IgD-negative memory B cell (primary cell): ENCODE measurements at regions not wholly inside any gene's neighbourhood (a gene's known extent, or its start where the extent isn't known, plus 50 kb on each side); places are given as distances from the start of the nearest gene placed in this dataset.

Experiments
- H3K27ac Mint-ChIP-seq, 3 donors: one replicate each; pipeline ENCODE4 v1.8.0; 2020 to 2022; ENCODE audit warnings: mild to moderate bottlenecking in 3 of 3, mixed read lengths in 3 of 3, moderate library complexity in 1 of 3
- H3K27me3 Mint-ChIP-seq: one replicate; pipeline ENCODE4 v1.8.0; 2021; ENCODE audit warnings: mixed read lengths
- H3K36me3 Mint-ChIP-seq: one replicate; pipeline ENCODE4 v1.8.0; 2020; ENCODE audit warnings: mild to moderate bottlenecking, mixed read lengths
- H3K4me1 Mint-ChIP-seq, 3 donors: one replicate each; pipeline ENCODE4 v1.8.0; 2020 to 2022; ENCODE audit warnings: mixed read lengths in 3 of 3, mild to moderate bottlenecking in 1 of 3
- H3K4me3 Mint-ChIP-seq, 4 donors: one replicate each; pipeline ENCODE4 v1.8.0; 2020 to 2022; ENCODE audit warnings: mild to moderate bottlenecking in 4 of 4, mixed read lengths in 4 of 4, moderate library complexity in 3 of 4
- H3K9me3 Mint-ChIP-seq, 3 donors: one replicate each; pipeline ENCODE4 v1.8.0; 2020 to 2021; ENCODE audit warnings: mixed read lengths in 3 of 3, mild to moderate bottlenecking in 1 of 3

DNA sequence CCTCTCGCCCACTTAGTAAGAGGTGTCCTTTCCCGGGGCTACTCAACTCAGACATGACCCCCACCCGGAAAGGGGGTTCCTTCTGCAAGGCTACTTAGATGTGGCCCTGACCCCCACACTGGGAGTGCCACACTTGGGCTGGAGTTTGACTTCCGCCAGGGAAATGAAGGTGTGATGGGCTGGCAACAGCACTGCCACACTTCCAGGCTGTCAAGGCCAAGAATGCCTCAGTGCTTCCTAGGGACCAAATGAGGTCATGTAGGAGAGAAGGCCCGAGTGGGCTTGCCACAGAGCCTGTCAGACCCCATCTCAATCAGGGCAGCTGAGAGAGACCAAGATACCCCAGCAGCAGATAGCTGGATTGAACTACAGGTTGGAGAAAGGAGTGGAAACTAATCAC is 55.5 kb downstream of the DRD1 start:
- Mint-ChIP-seq H3K27ac (no peak overlapping the region), H3K9me3 (peaks cover 0 to 6% (median 6%) of the 10 kb centered on the region in 3 donors), H3K4me1 (peaks cover 0 to 2% (median 0%) of the 10 kb centered on the region in 3 donors), H3K36me3 (no peaks in the 10 kb centered on the region), H3K27me3 (peaks cover 2% of the 10 kb centered on the region), H3K4me3 (no peak overlapping the region)

DNA sequence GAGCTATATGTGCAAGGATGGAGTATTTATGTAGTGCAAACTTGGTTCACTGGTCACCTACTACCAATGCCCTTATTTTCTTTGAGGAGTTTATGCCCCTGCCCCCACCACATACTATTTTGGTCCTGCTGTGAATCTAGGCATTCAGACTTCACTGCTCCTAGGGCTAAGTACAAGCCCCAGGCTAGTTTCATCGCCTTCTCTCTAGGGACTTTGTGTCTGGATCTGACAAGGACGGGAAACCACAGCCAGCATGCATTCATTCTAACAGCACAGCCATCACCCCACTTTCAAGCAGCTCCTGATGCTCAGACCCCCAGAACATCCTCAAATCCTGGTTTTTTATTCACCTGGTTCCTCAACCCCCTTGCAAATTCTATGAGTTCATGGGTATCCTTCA is 56.8 kb downstream of the DRD1 start:
- H3K36me3 Mint-ChIP-seq, result no peaks in the 10 kb centered on the region
- H3K27ac Mint-ChIP-seq, result no peak overlapping the region
- H3K27me3 Mint-ChIP-seq, result peaks cover 2% of the 10 kb centered on the region
- no peak overlapping the region for H3K4me3 Mint-ChIP-seq
- H3K9me3 Mint-ChIP-seq, result peaks cover 0 to 8% (median 6%) of the 10 kb centered on the region in 3 donors
- H3K4me1 Mint-ChIP-seq, result peaks cover 0 to 4% (median 0%) of the 10 kb centered on the region in 3 donors

GRCh38 chr5:175386526-175386925 is 57.5 kb downstream of the DRD1 start:
- Mint-ChIP-seq H3K27ac (no peak overlapping the region), H3K27me3 (peaks cover 2% of the 10 kb centered on the region), H3K4me3 (no peak overlapping the region), H3K4me1 (peaks cover 0 to 4% (median 0%) of the 10 kb centered on the region in 3 donors), H3K9me3 (peaks cover 0 to 8% (median 6%) of the 10 kb centered on the region in 3 donors), H3K36me3 (no peaks in the 10 kb centered on the region)

DNA sequence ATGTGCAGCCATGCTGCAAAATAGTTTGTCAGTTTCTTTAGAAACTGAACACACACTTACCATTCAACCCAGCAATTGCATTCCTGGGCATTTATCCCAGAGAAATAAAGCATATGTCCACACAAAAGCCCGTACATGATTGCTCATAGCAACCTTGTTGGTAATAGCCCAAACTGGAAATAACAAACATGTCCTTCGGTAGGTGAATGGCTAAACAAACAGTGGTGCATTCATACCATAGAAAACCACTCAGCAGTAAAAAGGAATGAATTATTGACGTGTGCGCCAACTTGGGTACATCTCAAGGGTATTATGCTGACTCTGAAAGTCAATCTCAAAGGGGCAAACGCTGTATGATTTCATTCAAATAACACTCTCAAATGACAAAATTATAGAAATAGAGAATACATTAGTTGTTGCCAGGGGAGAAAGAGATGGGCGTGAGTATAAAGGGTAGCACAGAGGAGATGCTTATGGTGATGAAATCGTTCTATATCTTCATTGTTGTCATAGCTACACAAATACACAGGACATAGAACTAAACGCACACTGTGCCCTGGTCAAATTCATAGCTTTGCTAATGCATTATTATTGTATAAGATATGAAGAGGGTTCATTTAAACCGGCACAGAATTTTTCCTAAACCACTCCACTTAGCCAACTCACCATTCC is 58.2 kb downstream of the DRD1 start:
- H3K27ac Mint-ChIP-seq, result no peak overlapping the region
- H3K27me3 Mint-ChIP-seq, result peaks cover 2% of the 10 kb centered on the region
- peaks cover 0 to 8% (median 6%) of the 10 kb centered on the region in 3 donors for H3K9me3 Mint-ChIP-seq
- H3K4me1 Mint-ChIP-seq, result peaks cover 0 to 5% (median 0%) of the 10 kb centered on the region in 3 donors
- no peak overlapping the region for H3K4me3 Mint-ChIP-seq
- no peaks in the 10 kb centered on the region for H3K36me3 Mint-ChIP-seq

DNA sequence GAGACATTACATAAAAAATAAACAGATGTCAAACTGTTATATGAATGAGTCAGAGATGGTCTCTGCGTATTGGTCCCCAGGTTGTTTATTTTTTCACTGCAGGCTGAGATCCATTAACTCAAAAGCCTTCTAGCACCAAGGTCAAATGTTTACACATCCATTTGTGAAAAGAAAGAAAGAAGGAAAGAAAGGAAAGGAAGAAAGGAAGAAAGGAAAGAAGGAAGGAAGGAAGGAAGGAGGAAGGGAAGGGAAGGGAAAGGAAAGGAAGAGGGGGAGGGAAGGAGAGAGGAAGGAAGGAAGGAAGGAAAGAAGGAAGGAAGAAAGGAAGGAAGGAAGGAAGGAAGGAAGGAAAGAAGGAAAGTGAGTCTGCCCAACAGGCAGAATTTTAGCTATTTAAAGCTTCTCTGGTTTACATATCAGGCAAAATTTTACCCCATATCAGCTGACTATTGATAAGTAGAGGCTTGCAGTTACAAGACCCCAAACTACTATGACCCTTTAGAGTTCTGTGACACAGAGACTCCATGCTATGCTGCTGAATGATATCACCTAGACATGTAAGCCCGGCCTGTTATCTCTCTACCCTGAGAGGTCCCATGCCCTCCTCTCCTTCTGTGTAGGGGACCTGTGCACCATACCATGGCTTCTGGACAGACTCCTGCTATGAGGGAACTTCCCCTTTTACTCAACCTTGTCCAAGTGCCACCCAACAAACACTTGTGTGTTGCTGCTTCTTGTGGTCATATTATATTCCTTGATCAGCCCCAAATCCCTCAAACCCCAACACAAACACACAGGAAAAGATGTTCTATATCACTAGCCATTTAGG is 59.0 kb downstream of the DRD1 start:
- Mint-ChIP-seq H3K27me3 (peaks cover 2% of the 10 kb centered on the region), H3K4me1 (peaks cover 0 to 5% (median 0%) of the 10 kb centered on the region in 3 donors), H3K4me3 (no peak overlapping the region), H3K9me3 (peaks cover 0 to 8% (median 6%) of the 10 kb centered on the region in 3 donors), H3K36me3 (no peaks in the 10 kb centered on the region), H3K27ac (no peak overlapping the region)

DNA sequence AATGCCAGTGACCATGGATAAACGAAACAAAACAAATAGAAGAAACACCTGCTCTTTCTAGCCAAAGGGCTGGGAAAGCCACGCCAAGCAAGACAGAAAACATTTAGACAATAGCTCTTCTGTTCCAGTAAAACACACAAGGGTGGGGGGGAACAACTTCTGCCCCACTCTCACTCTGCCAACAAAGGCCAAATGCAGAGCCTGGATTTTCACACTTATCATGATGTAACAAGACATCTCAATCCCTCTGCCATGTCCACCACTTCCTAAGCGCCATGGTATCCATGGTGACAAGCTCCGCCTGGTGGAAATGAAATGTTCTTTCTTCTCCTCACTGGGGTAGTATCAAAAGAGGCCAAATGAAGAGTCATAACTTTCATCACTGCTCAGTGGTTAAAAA is 60.6 kb downstream of the DRD1 start:
- Mint-ChIP-seq H3K27ac (no peak overlapping the region), H3K9me3 (peaks cover 0 to 8% (median 8%) of the 10 kb centered on the region in 3 donors), H3K4me3 (no peak overlapping the region), H3K36me3 (no peaks in the 10 kb centered on the region), H3K4me1 (peaks cover 0 to 5% (median 0%) of the 10 kb centered on the region in 3 donors), H3K27me3 (peaks cover 5% of the 10 kb centered on the region)

- H3K36me3 Mint-ChIP-seq, result no peaks in the 10 kb centered on the region
- H3K4me1 Mint-ChIP-seq, result peaks cover 0 to 5% (median 0%) of the 10 kb centered on the region in 3 donors
- peaks cover 8% of the 10 kb centered on the region for H3K27me3 Mint-ChIP-seq
- H3K4me3 Mint-ChIP-seq, result no peak overlapping the region
- no peak overlapping the region for H3K27ac Mint-ChIP-seq
- peaks cover 0 to 8% (median 8%) of the 10 kb centered on the region in 3 donors for H3K9me3 Mint-ChIP-seq
Observed at GRCh38 chr5:175382171-175382570, 61.8 kb downstream of the DRD1 start.

DNA sequence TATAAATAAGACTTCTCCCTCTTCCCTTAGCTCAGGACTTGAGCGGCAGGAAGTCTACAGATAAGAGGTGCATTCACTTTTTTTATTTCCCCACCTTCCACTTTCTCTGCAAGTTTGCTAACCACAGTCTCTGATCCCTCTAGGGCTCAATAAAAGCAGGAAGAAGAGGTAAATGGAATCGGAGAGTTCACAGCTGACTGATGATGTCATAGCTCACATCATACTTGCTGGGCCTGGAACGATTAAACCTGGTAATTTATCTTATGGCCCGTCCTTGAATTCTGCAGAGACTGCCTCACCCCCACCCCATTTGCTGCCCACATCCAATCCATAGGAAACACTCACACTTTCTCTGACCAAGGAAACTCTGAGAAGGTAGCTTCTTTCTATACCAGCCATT is 62.9 kb downstream of the DRD1 start:
- H3K36me3 Mint-ChIP-seq, result no peaks in the 10 kb centered on the region
- peaks cover 0 to 8% (median 8%) of the 10 kb centered on the region in 3 donors for H3K9me3 Mint-ChIP-seq
- no peak overlapping the region for H3K27ac Mint-ChIP-seq
- peaks cover 12% of the 10 kb centered on the region for H3K27me3 Mint-ChIP-seq
- H3K4me1 Mint-ChIP-seq, result peaks cover 0 to 5% (median 0%) of the 10 kb centered on the region in 3 donors
- no peak overlapping the region for H3K4me3 Mint-ChIP-seq

DNA sequence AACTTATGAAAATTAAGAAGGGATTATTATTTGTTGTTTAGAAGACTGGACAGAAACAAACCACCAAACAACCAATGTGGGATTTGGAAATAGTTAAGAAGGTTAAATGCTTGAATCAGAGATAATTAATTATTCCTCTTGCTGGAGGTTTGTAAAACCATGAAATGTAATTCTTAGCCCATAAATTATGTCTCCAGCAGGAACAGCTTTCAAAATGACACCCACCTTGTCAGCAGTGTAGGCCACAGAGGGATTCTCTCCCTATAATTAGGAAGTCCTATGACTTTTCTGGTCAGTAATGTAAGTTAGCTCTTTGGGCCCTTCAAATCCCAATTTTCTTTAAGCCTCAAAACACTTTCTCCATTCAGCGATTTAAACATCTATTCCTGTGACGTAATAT is 63.3 kb downstream of the DRD1 start:
- H3K27ac Mint-ChIP-seq, result no peak overlapping the region
- no peak overlapping the region for H3K4me3 Mint-ChIP-seq
- H3K9me3 Mint-ChIP-seq, result peaks cover 0 to 8% (median 8%) of the 10 kb centered on the region in 3 donors
- peaks cover 0 to 5% (median 0%) of the 10 kb centered on the region in 3 donors for H3K4me1 Mint-ChIP-seq
- H3K27me3 Mint-ChIP-seq, result peaks cover 13% of the 10 kb centered on the region
- H3K36me3 Mint-ChIP-seq, result no peaks in the 10 kb centered on the region

DNA sequence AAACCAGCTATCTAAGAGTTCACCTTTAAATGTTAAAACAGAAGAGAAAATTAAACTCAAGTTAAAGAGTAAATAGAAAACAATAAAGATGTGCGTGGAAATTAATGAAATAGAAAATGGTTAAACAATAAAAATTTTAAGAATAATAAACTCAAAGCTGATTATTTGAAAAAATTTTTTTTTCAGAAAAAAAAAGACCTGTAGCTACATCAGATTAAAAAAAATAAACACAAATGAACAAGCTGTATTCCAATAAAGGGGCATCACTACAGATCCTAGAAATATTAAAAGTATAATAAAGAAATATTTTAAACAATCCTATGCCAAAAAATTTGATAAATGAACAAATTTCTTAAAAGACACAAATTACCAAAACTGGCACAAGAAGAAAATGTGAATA is 64.1 kb downstream of the DRD1 start:
- peaks cover 0 to 5% (median 0%) of the 10 kb centered on the region in 3 donors for H3K4me1 Mint-ChIP-seq
- H3K27me3 Mint-ChIP-seq, result peaks cover 16% of the 10 kb centered on the region
- H3K27ac Mint-ChIP-seq, result no peak overlapping the region
- no peak overlapping the region for H3K4me3 Mint-ChIP-seq
- no peaks in the 10 kb centered on the region for H3K36me3 Mint-ChIP-seq
- peaks cover 0 to 8% (median 8%) of the 10 kb centered on the region in 3 donors for H3K9me3 Mint-ChIP-seq

- Mint-ChIP-seq H3K4me1 (peaks cover 0 to 3% (median 0%) of the 10 kb centered on the region in 3 donors), H3K9me3 (peaks cover 0 to 2% (median 2%) of the 10 kb centered on the region in 3 donors), H3K27ac (no peak overlapping the region), H3K27me3 (peaks cover 16% of the 10 kb centered on the region), H3K36me3 (no peaks in the 10 kb centered on the region), H3K4me3 (no peak overlapping the region)
Observed at GRCh38 chr5:175378444-175379028, 65.4 kb downstream of the DRD1 start.

- Mint-ChIP-seq H3K4me1 (peaks cover 0 to 3% (median 0%) of the 10 kb centered on the region in 3 donors), H3K27ac (no peak overlapping the region), H3K9me3 (peaks cover 0 to 4% (median 0%) of the 10 kb centered on the region in 3 donors), H3K4me3 (no peak overlapping the region), H3K36me3 (no peaks in the 10 kb centered on the region), H3K27me3 (peaks cover 16% of the 10 kb centered on the region)
Observed at GRCh38 chr5:175377816-175378215, 66.2 kb downstream of the DRD1 start.

- no peak overlapping the region for H3K4me3 Mint-ChIP-seq
- H3K9me3 Mint-ChIP-seq, result peaks cover 4 to 7% (median 6%) of the 10 kb centered on the region in 3 donors
- H3K27me3 Mint-ChIP-seq, result peaks cover 18% of the 10 kb centered on the region
- H3K27ac Mint-ChIP-seq, result no peak overlapping the region
- no peaks in the 10 kb centered on the region for H3K4me1 Mint-ChIP-seq
- peaks cover 1% of the 10 kb centered on the region for H3K36me3 Mint-ChIP-seq
Observed at GRCh38 chr5:175374166-175374875, 69.7 kb downstream of the DRD1 start.

DNA sequence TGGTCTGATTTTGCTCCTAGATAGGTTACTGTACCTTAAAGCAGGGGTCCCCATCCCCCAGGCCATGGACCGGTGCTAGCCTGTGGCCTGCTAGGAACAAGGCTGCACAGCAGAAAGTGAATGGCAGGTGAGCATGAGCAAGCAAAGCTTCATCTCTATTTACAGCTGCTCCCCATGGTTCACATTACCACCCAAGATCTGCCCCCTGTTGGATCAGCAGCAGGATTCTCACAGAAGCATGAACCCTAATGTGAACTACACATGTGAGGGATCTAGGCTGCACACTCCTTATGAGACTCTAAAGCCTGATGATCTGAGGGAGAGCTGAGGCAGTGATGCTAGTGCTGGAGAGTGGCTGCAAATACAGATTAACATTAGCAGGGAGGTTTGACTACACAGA is 78.1 kb downstream of the DRD1 start:
- no peak overlapping the region for H3K27ac Mint-ChIP-seq
- H3K36me3 Mint-ChIP-seq, result peaks cover 1% of the 10 kb centered on the region
- peaks cover 0 to 4% (median 0%) of the 10 kb centered on the region in 3 donors for H3K9me3 Mint-ChIP-seq
- H3K4me3 Mint-ChIP-seq, result no peak overlapping the region
- peaks cover 1% of the 10 kb centered on the region for H3K27me3 Mint-ChIP-seq
- no peaks in the 10 kb centered on the region for H3K4me1 Mint-ChIP-seq
